CD4-positive, alpha-beta T cell treated with Interleukin-12 subunit alpha and Interleukin-12 subunit beta, for 1 hour (primary cell): ENCODE measurements at regions not wholly inside any gene's neighbourhood (a gene's known extent, or its start where the extent isn't known, plus 50 kb on each side); places are given as distances from the start of the nearest gene placed in this dataset.
A peak's percentile ranks its signal among the peaks of the same experiment; 100 is the strongest.

Experiments used
- DNase-seq: peaks from one replicate; pipeline ENCODE4 v3.0.0-alpha.2; 2020

DNA sequence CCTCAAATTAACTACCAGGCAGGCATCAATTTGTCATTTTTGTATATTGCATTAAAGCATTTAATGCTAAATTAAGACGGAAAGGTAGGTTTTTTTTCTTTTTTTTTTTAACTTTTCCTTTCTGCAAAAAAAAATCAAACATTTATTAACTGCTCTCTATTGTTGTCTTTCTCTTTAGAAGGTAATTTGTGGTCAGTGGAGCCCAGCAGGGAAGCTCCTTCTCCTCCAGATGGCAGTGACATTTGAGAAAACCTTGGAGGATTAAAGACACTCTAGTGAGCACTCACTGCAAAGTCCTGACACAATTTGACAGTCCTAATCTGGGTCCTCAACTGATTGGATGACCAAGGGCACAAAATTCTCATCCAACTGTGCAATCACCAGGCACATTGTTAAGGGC is 102.4 kb downstream of the SLIT2 start:
- DNase-seq, result no peak

DNA sequence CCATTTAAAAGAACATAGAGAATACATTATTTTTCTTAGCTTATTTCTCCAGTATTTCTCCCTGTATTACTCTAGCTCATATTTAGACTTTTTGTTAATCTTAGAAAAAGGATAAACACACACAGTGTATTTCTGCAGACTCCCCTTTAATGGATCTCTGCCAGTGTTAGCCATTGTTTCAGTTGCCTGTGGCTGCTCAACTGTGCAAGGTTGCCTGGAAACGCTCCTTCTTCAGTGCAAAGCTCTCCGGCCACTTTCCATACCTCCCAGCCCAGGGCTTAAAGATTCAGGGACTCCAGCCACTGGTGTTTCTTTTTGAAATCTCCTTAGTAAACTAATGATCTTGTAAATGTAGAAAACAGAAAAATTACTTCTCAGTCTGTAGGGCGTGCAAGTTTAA is 104.9 kb downstream of the SLIT2 start:
- no peak for DNase-seq

DNA sequence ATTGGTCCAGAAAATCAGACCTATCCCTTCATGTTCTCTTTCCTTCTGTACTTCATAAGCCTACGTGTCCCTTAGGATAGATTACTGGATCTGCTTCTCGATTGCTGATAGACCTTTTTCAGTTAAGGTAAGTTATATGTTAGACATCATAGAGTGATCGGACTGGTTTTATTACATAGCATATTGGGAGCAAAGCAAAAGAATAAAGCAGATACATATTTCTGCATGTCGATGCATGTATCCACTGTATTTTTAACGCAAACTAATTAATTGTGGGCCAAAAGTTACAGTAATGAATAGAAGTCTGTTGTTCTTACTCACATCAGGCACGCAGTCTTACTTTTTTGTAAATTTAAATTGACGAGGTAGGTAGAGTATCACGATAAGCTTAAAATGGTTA is 106.4 kb downstream of the SLIT2 start:
- no peak for DNase-seq

DNA sequence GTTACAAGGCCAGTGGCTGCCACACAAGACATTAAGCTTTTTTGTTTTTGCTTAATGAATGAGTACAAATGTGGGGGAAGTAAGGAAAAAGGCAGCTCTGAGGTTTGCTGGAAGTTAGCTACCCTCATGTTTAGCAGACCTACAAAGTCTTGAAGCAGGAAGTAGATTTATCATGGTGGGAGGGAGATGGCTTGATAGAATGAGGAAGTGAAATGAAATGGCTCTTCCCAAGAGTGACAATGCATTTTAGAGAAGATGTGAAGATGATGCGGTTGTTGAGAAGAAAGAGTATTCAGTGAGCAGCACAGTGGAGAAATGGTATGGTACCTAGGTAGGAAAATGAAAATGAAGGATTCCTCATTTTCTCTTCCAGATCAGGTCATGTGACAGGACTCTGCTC is 108.0 kb downstream of the SLIT2 start:
- no peak for DNase-seq

DNA sequence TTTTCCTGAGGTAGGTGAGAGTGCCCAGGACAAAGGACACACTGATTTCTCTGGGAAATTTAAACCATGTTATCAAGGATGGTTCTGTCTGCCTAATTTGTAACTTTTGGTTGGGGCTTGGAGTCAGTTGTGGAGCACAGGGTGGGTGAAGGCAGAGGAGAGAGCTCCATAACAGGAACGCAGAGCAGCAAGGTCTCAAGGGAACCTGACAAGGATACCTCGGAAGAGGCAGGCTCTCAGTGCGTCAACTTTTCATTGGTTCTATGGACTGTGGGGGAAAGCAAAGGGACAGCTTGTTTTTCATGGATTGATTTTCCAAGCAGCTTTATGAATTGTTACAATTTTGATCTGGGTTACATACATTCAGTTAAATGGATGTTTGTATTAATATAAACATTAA is 110.4 kb downstream of the SLIT2 start:
- DNase-seq, result no peak

DNA sequence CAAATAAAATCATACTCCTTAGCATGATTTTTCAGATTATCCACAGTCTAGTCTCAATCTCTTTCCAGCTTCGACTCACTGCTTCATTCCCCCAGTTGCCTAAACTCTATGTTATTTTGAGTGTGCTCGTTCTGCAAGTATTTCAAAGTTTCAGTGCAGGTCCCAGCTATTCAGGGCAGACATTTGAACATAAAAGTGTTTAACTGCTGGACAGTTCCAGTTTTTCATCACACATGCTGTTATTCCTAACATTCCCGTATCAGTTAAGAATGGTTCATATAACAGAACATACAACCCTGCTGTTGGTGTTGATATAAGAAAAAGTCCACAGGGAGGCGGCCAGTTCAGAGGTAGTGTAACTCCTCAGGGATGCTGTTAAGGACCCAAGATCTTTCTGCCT is 113.3 kb downstream of the SLIT2 start:
- DNase-seq, result no peak

DNA sequence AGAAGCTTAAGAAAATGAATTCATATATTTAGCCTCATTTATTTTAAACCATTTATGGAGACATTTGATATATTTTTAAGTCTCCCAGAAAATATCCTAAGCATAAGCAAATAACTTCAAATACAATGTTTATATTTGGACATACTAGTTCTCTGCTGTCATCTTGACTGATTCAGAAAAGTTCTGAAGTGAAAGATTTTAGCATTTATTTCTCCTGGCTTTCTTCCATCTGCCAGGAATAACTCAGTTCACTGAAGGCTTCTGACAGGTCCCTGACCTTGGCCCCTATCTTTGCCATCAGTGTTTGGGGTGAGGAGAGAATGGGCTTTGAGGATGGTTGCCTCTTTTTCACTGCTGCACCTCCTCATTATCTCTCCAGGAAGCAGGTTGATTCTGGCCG is 115.7 kb downstream of the SLIT2 start:
- DNase-seq, result no peak

DNA sequence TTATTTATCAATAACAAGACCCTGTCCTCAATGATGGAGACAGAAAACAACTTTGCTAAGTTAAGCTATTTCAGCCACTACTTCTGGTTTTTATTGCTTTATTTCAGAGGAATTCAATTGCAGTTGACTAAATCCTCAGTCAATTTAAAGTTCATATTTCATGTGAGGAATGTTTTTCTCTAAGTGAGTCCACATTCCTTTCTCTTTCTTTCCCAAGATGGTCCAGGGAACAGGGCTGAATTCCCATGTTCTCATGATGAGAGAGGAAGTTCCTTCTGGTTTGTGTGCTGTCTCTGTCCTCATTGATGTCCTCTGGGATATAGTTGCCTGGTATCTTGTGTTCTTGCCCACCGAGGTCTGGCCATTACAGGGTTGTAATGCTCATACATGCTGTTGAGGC is 117.2 kb downstream of the SLIT2 start:
- DNase-seq, result no peak

DNA sequence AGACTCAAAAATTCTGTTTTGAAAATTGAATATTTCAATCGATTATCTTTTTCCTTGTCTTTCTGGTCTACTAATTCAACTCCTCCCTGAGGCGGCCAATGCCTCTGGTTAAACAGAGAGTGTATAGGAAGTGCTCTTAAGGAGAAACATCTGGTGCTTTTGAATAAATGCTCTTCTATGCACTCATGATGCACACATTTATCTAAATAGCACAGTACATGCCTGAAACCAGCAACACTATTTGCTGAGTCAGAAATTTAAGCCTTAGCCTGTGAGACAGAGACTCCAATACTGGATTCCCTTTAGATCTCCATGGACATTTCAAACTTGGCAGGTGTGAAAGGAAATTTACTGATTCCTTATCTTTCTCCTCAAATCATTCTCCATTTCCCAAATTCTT is 118.6 kb downstream of the SLIT2 start:
- DNase-seq, result no peak

DNA sequence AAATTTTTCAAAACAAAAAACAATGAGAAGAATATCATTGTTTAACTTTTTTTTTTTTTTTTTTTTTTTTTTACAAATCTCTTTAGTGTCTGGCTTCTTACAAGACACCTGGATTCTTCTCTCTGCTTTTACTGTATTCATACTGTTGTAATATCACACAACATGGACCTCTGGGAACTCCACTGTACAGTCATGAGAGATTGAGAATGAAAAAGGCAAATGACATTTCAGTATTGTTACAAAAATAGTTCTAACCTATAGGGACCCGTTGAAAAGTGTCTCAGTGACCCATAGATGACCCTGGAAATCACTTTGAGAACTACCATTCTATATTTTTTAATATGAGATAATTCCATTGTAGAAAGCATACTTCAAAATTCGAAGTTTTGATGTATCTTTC is 124.4 kb downstream of the SLIT2 start:
- no peak for DNase-seq

DNA sequence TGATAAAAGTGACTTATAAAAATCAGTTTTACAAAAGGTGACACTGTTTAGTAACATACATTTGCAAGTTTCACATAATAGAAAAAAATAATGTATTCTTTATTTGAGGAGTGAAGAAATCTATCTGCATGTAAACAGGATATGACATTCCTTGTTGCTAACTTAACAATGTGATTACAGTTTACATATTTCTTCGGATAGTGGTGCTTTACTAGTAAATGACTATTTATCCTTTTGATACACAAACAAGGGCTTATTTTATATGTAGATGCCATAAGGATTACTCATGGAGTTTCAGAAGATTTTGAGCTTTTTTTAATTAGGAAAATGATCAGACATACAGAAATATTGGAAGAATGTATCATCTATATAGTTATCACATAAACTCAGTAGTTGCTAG is 126.5 kb downstream of the SLIT2 start:
- DNase-seq, result no peak

DNA sequence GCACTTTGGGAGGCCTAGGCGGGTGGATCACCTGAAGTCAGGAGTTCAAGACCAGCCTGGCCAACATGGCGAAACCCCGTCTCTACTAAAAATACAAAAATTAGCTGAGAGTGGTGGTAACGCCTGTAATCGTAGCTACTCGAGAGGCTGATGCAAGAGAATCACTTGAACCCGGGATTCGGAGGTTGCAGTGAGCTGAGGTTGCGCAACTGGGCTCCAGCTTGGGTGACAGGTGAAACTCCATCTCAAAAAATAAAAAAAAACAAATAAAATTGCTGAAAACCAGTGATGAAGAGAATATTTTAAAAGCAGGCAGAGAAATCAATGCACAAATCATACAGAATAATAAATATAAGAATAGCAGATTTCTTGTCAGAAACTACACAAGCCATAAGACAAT is 129.3 kb downstream of the SLIT2 start:
- DNase-seq, result no peak

DNA sequence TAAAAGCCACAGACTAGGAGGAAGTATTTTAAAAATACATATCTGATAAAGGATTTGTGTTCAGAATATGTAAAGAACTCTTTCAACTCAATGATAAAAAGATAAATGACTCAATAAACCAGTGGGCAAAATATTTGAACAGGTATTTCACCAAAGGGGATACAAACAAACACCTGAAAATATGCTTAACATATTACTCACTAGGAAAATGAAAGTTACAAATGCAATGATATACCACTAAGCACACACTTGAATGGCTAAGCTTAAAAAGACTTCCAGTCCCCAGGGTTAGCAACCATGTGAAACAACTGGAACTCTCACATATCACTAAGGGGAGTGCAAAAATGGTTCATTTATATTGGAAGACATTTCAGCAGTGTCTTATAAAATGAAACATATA is 131.6 kb downstream of the SLIT2 start:
- DNase-seq, result no peak

DNA sequence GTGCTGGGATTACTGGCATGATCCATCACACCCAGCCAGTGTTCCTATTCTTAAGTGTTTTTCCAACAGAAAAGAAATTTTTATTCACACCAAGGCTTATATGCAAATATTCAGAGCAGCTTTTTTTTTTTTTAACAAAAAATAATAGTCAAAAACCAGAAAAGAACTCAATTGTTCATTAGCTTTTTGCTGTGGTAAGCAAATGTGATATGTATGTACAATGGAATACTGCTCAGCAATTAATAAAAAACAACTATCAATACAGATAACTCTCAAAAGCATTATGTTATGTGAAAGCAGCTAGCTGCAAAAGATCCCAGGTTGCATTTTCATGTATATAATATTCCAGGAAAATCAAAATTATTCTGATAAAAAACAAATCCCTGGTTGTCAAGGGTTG is 132.3 kb downstream of the SLIT2 start:
- no peak for DNase-seq

DNA sequence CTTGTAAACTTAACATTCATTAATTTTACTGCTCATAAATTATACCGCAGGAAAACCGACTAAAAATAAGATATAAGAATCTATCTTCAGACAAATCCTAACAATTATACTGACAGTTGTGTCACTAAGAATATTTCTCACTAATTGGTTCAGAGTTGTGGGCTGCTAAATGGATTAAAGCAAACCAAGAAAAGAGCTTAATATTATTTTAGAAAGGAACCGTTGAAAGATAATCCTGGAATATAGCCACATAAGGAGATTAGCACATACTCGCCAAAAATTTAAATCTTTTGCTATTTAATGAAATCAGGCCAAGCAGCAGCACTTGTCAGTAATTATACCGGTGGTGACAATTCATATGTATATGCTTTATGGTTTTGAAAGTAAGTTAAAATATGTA is 132.8 kb downstream of the SLIT2 start:
- DNase-seq, result no peak

DNA sequence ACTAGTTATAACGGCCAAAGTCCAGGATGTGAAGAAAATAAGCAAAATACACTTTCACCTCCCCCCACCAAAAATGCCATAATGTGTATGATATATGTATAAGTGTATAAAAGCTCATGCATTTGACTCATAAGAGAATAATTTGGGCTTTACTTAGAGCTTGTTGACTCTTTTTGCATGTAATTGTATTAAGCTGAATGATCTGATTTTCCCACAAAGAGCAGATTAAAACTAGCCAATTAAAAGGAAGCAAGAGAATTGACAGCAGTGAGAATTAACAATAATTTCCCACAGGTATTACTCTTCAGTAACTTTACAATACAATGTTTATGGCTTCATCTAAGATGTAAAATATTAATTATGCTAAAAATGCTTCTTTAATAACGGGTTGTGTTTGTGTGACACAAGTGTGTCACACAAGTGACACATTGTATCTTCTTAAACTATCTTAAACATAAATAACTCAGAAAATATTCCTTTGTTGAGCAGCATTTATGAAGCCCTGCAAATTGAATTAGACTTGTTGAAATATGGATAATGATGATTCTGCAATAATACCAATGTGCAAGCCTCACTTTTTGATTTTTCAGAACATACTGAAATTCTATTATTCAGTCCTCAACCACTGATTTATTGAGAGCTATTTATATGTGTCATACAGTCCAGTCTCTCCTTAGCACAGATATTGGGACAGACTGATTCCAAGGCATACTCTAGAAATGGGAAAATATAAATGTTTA is 134.5 kb downstream of the SLIT2 start:
- DNase-seq, result no peak

DNA sequence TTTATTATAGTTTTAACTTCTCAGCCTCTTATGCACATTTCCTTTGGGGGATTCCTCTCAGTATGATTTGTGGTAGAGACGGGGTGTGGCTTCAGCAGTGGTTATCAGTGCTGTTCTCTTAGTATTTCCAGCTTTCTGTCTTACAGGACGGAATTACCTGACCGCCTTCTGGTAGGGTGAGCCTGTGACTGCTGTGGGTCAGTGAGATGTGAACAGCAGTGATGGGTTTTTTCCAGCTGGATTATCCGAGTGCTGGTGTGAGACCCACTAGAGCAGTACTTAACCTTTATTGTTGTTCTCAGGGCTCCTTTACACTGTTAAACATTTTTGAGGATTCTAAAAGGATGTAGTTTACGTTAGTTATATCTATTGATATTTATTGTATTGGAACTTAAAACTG is 135.2 kb downstream of the SLIT2 start:
- no peak for DNase-seq

DNA sequence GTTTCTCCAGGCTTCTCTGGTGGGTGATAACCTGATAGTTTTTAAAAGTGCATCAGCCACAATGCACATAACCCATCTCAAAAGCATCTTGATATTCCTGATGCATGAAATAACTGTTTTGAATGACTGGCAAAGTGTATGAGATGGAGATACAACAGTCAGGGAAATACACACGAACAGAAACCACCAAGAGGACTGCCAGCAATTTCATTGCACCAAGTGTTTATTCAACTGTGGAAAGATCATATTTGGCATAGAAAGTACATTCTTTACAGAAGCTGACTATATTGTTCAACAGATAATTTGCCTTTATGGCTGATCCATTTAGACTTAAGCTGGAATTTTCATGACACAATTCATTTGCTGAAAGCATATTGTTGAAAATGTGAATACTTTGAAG is 139.5 kb downstream of the SLIT2 start:
- no peak for DNase-seq

DNA sequence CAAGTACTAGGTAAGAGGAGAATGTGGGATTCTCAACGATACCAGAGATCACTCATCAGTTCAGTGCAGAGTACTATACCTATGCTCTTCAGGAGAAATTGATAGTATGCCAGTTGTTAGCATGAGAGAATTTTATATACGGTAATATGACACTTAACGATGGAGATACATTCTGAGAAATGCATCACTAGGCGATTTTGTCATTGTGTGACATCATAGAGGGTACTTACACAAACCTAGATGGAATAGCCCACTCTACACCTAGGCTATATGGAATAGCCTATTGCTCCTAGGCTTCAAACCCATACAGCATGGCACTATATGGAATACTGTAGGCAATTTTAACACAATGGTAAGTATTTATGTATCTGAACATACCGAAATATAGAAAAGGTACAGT is 140.2 kb downstream of the SLIT2 start:
- no peak for DNase-seq

DNA sequence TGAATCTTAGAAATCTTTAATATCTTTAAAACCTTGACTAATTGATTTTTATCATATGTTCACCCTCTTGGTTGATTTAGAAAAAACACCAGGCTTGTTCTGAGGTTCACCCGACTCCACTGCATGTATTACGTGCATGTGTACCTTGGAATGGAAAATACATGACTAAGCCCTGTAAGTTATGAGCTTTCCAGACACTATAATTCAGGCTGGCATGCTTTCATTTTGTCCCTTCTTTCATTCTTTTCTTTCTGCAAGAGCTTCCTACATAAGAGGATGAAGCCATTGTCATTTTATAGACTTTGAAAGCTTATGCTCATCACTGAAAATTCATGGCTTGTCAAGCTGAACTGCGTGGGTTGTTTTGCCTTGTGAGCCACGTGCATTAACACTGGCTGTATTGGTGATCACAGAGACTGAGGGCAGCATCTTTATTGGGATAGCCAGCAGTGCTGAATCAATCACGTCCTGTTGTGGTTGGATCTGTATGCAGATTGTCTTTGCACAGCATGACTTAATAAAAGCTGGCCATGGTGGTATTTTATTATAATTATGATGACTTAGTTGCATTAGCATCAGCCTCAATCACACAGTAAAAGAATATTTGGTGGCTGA is 141.9 kb downstream of the SLIT2 start:
- no peak for DNase-seq

DNA sequence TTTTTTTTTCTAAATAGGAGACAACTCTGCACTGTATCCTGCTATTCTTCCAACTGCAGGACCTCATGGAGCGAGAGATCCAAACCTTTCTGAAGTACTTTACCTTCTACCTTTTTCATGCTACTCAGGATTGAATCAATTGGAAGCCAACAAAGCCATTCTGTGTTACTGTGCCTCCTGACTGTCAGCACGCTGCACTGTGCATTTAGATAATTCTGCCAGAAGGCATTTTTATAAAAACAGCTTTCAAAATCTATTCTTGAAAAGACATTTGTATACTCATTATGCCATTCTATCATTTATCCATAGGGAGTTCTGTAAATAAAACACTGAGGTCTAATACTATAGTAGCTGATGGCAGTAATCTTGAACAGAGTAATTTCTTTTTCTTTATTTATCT is 142.8 kb downstream of the SLIT2 start:
- DNase-seq, result no peak

DNA sequence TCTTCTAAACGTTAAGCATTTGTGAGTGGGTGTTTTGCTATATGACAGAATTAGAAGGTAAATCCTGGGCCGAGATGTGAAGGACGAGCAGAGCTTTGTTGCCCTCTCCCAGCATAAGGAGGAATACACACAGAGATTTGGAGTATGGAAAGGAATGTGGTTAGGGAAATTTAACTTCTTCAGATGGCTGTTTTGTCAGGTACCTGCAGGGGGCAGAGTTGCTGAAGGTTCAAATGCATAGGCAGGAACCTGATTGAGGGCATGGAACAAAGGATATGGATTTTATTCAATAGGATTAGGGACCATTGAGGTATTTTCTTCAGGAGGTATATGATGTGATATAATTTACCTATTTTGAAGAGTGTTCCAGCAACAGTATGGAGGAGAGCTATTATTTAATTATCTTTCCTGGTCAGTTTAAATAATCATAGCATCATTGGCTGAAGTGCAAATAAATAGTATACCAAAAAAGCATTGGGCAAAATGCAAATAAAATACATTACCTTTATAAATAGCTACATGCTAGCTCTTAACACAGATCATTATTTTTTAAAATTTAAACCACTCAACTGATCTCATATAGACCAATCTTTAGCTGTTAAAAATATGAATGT is 143.6 kb downstream of the SLIT2 start:
- peak; percentile 5 for DNase-seq

DNA sequence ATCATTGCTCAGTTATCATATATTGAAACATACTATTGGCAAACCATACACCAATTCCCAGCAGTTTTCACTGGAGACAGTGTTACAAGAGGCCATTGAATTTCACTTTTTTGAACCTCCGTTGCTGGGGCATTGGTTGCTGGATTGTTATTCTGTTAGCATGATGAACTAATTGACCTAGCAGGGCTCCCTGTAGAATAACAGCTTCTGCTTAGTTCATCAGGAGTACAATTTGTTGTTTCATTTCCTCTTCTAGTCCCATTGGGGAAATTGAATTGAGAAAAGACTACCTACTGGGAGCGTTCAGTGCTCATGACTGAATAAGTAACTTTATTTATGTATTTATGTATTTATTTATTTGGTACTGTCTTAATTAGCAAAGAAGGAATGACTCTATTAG is 151.6 kb downstream of the SLIT2 start:
- no peak for DNase-seq

DNA sequence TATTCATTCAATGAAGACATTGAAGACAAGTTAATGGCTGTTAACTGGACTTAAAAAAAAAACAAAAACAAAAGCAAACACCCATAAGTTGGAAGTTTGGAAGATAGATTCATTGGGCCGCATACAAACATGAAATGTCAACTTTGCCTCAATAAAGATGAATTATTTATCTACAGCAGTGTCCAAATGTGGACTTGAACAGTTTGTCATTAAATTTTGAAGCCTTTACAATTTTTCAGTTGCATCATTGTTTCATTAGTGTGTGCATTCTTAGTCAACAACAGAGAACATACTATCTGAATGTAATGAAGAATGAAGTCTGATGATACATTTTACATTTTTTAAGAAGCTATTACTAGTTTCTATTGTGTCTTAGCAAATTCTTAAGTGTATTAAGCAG is 152.1 kb downstream of the SLIT2 start:
- no peak for DNase-seq

DNA sequence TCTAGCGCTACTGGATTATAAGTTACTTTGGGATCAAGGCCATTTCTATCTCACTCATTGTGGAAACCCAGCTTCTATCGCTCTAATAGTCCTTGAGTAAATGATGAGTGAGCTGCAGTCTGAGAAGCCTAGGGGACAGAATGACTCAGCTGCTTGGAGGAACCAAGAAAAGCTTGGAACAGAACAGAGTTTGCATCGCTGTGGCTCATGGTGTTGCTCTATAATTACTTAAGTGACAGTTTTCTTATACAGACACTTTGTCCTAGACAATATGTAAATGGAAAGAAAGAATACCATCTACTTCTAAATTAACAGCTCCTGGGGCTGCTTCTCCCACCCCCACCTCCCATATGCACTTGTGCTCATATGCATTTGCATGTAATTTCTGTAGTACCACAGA is 156.9 kb downstream of the SLIT2 start:
- no peak for DNase-seq
